Right kidney (tissue), 1 donor: ENCODE measurements at regions not wholly inside any gene's neighbourhood (a gene's known extent, or its start where the extent isn't known, plus 50 kb on each side); places are given as distances from the start of the nearest gene placed in this dataset.
"Not testable (repeated sequence)": the region's sequence is repeated elsewhere in the genome, so short reads cannot be mapped to it uniquely, and the experiment has no call there.

Experiments used
- DNase-seq: peaks from one replicate; pipeline ENCODE4 v3.0.0-alpha.2; 2016

- no peak for DNase-seq
Observed at GRCh38 chr6:74953708-74954107, 252.1 kb downstream of the COL12A1 start.

GRCh38 chr6:74946961-74947360 is 258.9 kb downstream of the COL12A1 start:
- no peak for DNase-seq

GRCh38 chr6:74942130-74942529 is 263.7 kb downstream of the COL12A1 start:
- no peak for DNase-seq

- DNase-seq = no peak
Observed at GRCh38 chr6:74941424-74941823, 264.4 kb downstream of the COL12A1 start.

- DNase-seq = no peak
Observed at GRCh38 chr6:74939721-74940620, 265.9 kb downstream of the COL12A1 start.

- DNase-seq = no peak
Observed at GRCh38 chr6:74939151-74939708, 266.6 kb downstream of the COL12A1 start.

GRCh38 chr6:74937936-74938335 is 267.9 kb downstream of the COL12A1 start:
- no peak for DNase-seq

- no peak for DNase-seq
Observed at GRCh38 chr6:74936886-74937285, 269.0 kb downstream of the COL12A1 start.

GRCh38 chr6:74932232-74932888 is 273.5 kb downstream of the COL12A1 start:
- no peak for DNase-seq

- DNase-seq = no peak
Observed at GRCh38 chr6:74931558-74931957, 274.3 kb downstream of the COL12A1 start.

- no peak for DNase-seq
Observed at GRCh38 chr6:74928203-74928602, 277.6 kb downstream of the COL12A1 start.

GRCh38 chr6:74927299-74927698 is 278.6 kb downstream of the COL12A1 start:
- no peak for DNase-seq

- no peak for DNase-seq
Observed at GRCh38 chr6:74925683-74926082, 280.2 kb downstream of the COL12A1 start.

- DNase-seq = no peak
Observed at GRCh38 chr6:74914888-74915287, 291.0 kb downstream of the COL12A1 start.

GRCh38 chr6:74912234-74912633 is 293.6 kb downstream of the COL12A1 start:
- DNase-seq = no peak

GRCh38 chr6:74902846-74903245 is 303.0 kb downstream of the COL12A1 start:
- no peak for DNase-seq

- DNase-seq = no peak
Observed at GRCh38 chr6:74902089-74902488, 303.8 kb downstream of the COL12A1 start.

GRCh38 chr6:74901576-74901975 is 304.3 kb downstream of the COL12A1 start:
- no peak for DNase-seq

- DNase-seq = no peak
Observed at GRCh38 chr6:74899416-74899815, 306.4 kb downstream of the COL12A1 start.

- no peak for DNase-seq
Observed at GRCh38 chr6:74892091-74892490, 313.8 kb downstream of the COL12A1 start.

- DNase-seq = peak; percentile 32
Observed at GRCh38 chr6:74891349-74891831, 314.5 kb downstream of the COL12A1 start.

GRCh38 chr6:74889635-74890034 is 316.2 kb downstream of the COL12A1 start:
- DNase-seq = no peak

GRCh38 chr6:74888741-74889140 is 317.1 kb downstream of the COL12A1 start:
- DNase-seq = not testable (repeated sequence)
